ENCODE measurements at regions not wholly inside any gene's neighbourhood (a gene's known extent, or its start where the extent isn't known, plus 50 kb on each side); places are given as distances from the start of the nearest gene placed in this dataset.

- in situ Hi-C loops (cut with MboI; ENCODE audit: low sequenced_read_pairs) = no loop called here
Measured at GRCh38 chr2:21251216-21251980, 127.6 kb downstream of the TDRD15 start.

GRCh38 chr2:21253311-21254027 lies 129.7 kb downstream of the TDRD15 start:
- in situ Hi-C loops (cut with MboI; ENCODE audit: low sequenced_read_pairs) = no loop called here

GRCh38 chr2:21254170-21254965 lies 130.6 kb downstream of the TDRD15 start:
- in situ Hi-C loops (cut with MboI; ENCODE audit: low sequenced_read_pairs) = no loop called here

- in situ Hi-C loops (cut with MboI; ENCODE audit: low sequenced_read_pairs) = no loop called here
Measured at GRCh38 chr2:21256006-21256405, 132.2 kb downstream of the TDRD15 start.

GRCh38 chr2:21257621-21258020 lies 133.9 kb downstream of the TDRD15 start:
- in situ Hi-C loops (cut with MboI; ENCODE audit: low sequenced_read_pairs) = no loop called here

- in situ Hi-C loops (cut with MboI; ENCODE audit: low sequenced_read_pairs) = no loop called here
Measured at GRCh38 chr2:21258082-21258481, 134.3 kb downstream of the TDRD15 start.

GRCh38 chr2:21260311-21260710 lies 136.5 kb downstream of the TDRD15 start:
- in situ Hi-C loops (cut with MboI; ENCODE audit: low sequenced_read_pairs) = no loop called here

- in situ Hi-C loops (cut with MboI; ENCODE audit: low sequenced_read_pairs) = no loop called here
Measured at GRCh38 chr2:21261591-21261990, 137.8 kb downstream of the TDRD15 start.

GRCh38 chr2:21262426-21262940 lies 138.7 kb downstream of the TDRD15 start:
- in situ Hi-C loops (cut with MboI; ENCODE audit: low sequenced_read_pairs) = no loop called here

GRCh38 chr2:21263622-21264021 lies 139.9 kb downstream of the TDRD15 start:
- in situ Hi-C loops (cut with MboI; ENCODE audit: low sequenced_read_pairs) = no loop called here

GRCh38 chr2:21265752-21266151 lies 142.0 kb downstream of the TDRD15 start:
- in situ Hi-C loops (cut with MboI; ENCODE audit: low sequenced_read_pairs) = no loop called here

GRCh38 chr2:21267232-21267835 lies 143.6 kb downstream of the TDRD15 start:
- in situ Hi-C loops (cut with MboI; ENCODE audit: low sequenced_read_pairs) = no loop called here

GRCh38 chr2:21268197-21268877 lies 144.6 kb downstream of the TDRD15 start:
- in situ Hi-C loops (cut with MboI; ENCODE audit: low sequenced_read_pairs) = no loop called here

GRCh38 chr2:21268878-21269224 lies 145.1 kb downstream of the TDRD15 start:
- in situ Hi-C loops (cut with MboI; ENCODE audit: low sequenced_read_pairs) = no loop called here

GRCh38 chr2:21269382-21269781 lies 145.6 kb downstream of the TDRD15 start:
- in situ Hi-C loops (cut with MboI; ENCODE audit: low sequenced_read_pairs) = no loop called here

GRCh38 chr2:21270083-21270491 lies 146.3 kb downstream of the TDRD15 start:
- in situ Hi-C loops (cut with MboI; ENCODE audit: low sequenced_read_pairs) = no loop called here

- in situ Hi-C loops (cut with MboI; ENCODE audit: low sequenced_read_pairs) = no loop called here
Measured at GRCh38 chr2:21270708-21271122, 146.9 kb downstream of the TDRD15 start.

- in situ Hi-C loops (cut with MboI; ENCODE audit: low sequenced_read_pairs) = no loop called here
Measured at GRCh38 chr2:21276163-21276562, 152.4 kb downstream of the TDRD15 start.

- in situ Hi-C loops (cut with MboI; ENCODE audit: low sequenced_read_pairs) = no loop called here
Measured at GRCh38 chr2:21277068-21278056, 153.6 kb downstream of the TDRD15 start.

All from HL-60/S4 treated with phorbol 12-myristate 13-acetate at 8.2 ng/mL for 4 days and 3 days (cell line).